ENCODE measurements at regions not wholly inside any gene's neighbourhood (a gene's known extent, or its start where the extent isn't known, plus 50 kb on each side); places are given as distances from the start of the nearest gene placed in this dataset.

DNA sequence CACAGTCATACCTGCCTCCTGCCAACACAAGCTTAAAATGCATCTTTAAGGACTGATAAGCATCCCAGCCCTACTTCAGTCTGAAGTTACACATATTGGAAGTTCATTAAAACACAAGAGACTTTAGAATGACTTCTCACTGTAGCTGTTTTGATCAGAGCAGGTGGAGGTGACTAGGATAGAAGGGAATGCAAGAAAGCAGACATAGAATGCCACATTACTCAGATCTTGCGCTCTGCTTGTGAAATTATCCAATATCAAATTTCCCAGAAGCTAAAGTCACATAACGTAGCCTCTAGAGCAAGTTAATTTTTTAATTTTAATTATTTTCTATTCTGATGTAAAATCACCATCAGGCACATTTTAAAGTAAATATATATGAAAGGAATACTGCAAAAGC, 306.5 kb downstream of the PLOD2 start:
- Histone ChIP-seq H3K4me1 (ENCODE audit: insufficient read depth, low read length) (no peaks in the 10 kb centered on the region), H2AFZ (ENCODE audit: low read depth, low read length) (no peak overlapping the region), H4K20me1 (ENCODE audit: insufficient read depth, low read length) (no peaks in the 10 kb centered on the region), H3K79me2 (ENCODE audit: insufficient read depth, low read length) (no peaks in the 10 kb centered on the region), H3K27ac (ENCODE audit: low read depth, low read length) (no peak overlapping the region), H3K9ac (ENCODE audit: low read length) (no peak overlapping the region), H3K4me3 (ENCODE audit: insufficient read depth, low read depth, low read length) (no peak overlapping the region), H3K4me2 (ENCODE audit: low read length) (no peak overlapping the region), H3K36me3 (ENCODE audit: insufficient read depth, low read length) (no peaks in the 10 kb centered on the region), H3K27me3 (ENCODE audit: insufficient read depth, low read length) (no peaks in the 10 kb centered on the region), H3K9me3 (ENCODE audit: insufficient read depth, low read depth, low read length) (no peaks in the 10 kb centered on the region)
- H3K36me3 Mint-ChIP-seq (ENCODE audit: low read depth, unreplicated experiment), result no peaks in the 10 kb centered on the region
- TF ChIP-seq CTCF (IDR thresholded peaks at IDR 0.05; ENCODE audit: insufficient read depth, low read depth, low read length), result no peak
- no peak for TF ChIP-seq EZH2 (IDR thresholded peaks at IDR 0.05; ENCODE audit: insufficient read depth, low read length)
- no peaks in the 10 kb centered on the region for H3K9me3 Mint-ChIP-seq (ENCODE audit: unreplicated experiment)
- H3K27me3 Mint-ChIP-seq (ENCODE audit: low read depth, unreplicated experiment), result no peaks in the 10 kb centered on the region
- FAIRE-seq, result no peak
- no peak overlapping the region for H3K27ac Mint-ChIP-seq (ENCODE audit: unreplicated experiment)
- H3K4me3 Mint-ChIP-seq (ENCODE audit: unreplicated experiment), result no peak overlapping the region
- no peak for DNase-seq (ENCODE audit: low read depth)
- no peaks in the 10 kb centered on the region for H3K4me1 Mint-ChIP-seq (ENCODE audit: low read depth, unreplicated experiment)

- FAIRE-seq (no peak), DNase-seq (ENCODE audit: low read depth) (no peak)
- H3K36me3 Mint-ChIP-seq (ENCODE audit: low read depth, unreplicated experiment), result no peaks in the 10 kb centered on the region
- Histone ChIP-seq H3K4me2 (ENCODE audit: low read length) (no peak overlapping the region), H3K4me3 (ENCODE audit: insufficient read depth, low read depth, low read length) (no peak overlapping the region), H3K36me3 (ENCODE audit: insufficient read depth, low read length) (no peaks in the 10 kb centered on the region), H3K27ac (ENCODE audit: low read depth, low read length) (no peak overlapping the region), H3K9me3 (ENCODE audit: insufficient read depth, low read depth, low read length) (no peaks in the 10 kb centered on the region), H3K4me1 (ENCODE audit: insufficient read depth, low read length) (no peaks in the 10 kb centered on the region), H2AFZ (ENCODE audit: low read depth, low read length) (no peak overlapping the region), H3K27me3 (ENCODE audit: insufficient read depth, low read length) (no peaks in the 10 kb centered on the region), H3K79me2 (ENCODE audit: insufficient read depth, low read length) (no peaks in the 10 kb centered on the region), H3K9ac (ENCODE audit: low read length) (no peak overlapping the region), H4K20me1 (ENCODE audit: insufficient read depth, low read length) (no peaks in the 10 kb centered on the region)
- no peaks in the 10 kb centered on the region for H3K4me1 Mint-ChIP-seq (ENCODE audit: low read depth, unreplicated experiment)
- H3K9me3 Mint-ChIP-seq (ENCODE audit: unreplicated experiment), result no peaks in the 10 kb centered on the region
- H3K4me3 Mint-ChIP-seq (ENCODE audit: unreplicated experiment), result no peak overlapping the region
- TF ChIP-seq CTCF (IDR thresholded peaks at IDR 0.05; ENCODE audit: insufficient read depth, low read depth, low read length) (no peak), EZH2 (IDR thresholded peaks at IDR 0.05; ENCODE audit: insufficient read depth, low read length) (no peak)
- no peak overlapping the region for H3K27ac Mint-ChIP-seq (ENCODE audit: unreplicated experiment)
- H3K27me3 Mint-ChIP-seq (ENCODE audit: low read depth, unreplicated experiment), result no peaks in the 10 kb centered on the region
Measured at GRCh38 chr3:145857956-145858355, 303.0 kb downstream of the PLOD2 start.

- H3K36me3 Mint-ChIP-seq (ENCODE audit: low read depth, unreplicated experiment), result no peaks in the 10 kb centered on the region
- TF ChIP-seq EZH2 (IDR thresholded peaks at IDR 0.05; ENCODE audit: insufficient read depth, low read length) (no peak), CTCF (IDR thresholded peaks at IDR 0.05; ENCODE audit: insufficient read depth, low read depth, low read length) (no peak)
Measured at GRCh38 chr3:145864336-145864735, 296.6 kb downstream of the PLOD2 start.

More at GRCh38 chr3:145864336-145864735, 296.6 kb downstream of the PLOD2 start:
- Histone ChIP-seq H3K27me3 (ENCODE audit: insufficient read depth, low read length) (no peaks in the 10 kb centered on the region), H3K9ac (ENCODE audit: low read length) (no peak overlapping the region), H3K4me2 (ENCODE audit: low read length) (no peak overlapping the region), H3K36me3 (ENCODE audit: insufficient read depth, low read length) (no peaks in the 10 kb centered on the region), H4K20me1 (ENCODE audit: insufficient read depth, low read length) (no peaks in the 10 kb centered on the region), H3K9me3 (ENCODE audit: insufficient read depth, low read depth, low read length) (no peaks in the 10 kb centered on the region), H3K27ac (ENCODE audit: low read depth, low read length) (no peak overlapping the region), H2AFZ (ENCODE audit: low read depth, low read length) (no peak overlapping the region), H3K79me2 (ENCODE audit: insufficient read depth, low read length) (no peaks in the 10 kb centered on the region), H3K4me1 (ENCODE audit: insufficient read depth, low read length) (no peaks in the 10 kb centered on the region), H3K4me3 (ENCODE audit: insufficient read depth, low read depth, low read length) (no peak overlapping the region)
- H3K4me1 Mint-ChIP-seq (ENCODE audit: low read depth, unreplicated experiment), result no peaks in the 10 kb centered on the region
- H3K9me3 Mint-ChIP-seq (ENCODE audit: unreplicated experiment), result no peaks in the 10 kb centered on the region
- DNase-seq (ENCODE audit: low read depth) (no peak), FAIRE-seq (no peak)
- no peak overlapping the region for H3K4me3 Mint-ChIP-seq (ENCODE audit: unreplicated experiment)
- no peak overlapping the region for H3K27ac Mint-ChIP-seq (ENCODE audit: unreplicated experiment)
- H3K27me3 Mint-ChIP-seq (ENCODE audit: low read depth, unreplicated experiment), result no peaks in the 10 kb centered on the region

All from astrocyte (in vitro differentiated cells and primary cell).